H9 (cell line): ENCODE measurements at regions not wholly inside any gene's neighbourhood (a gene's known extent, or its start where the extent isn't known, plus 50 kb on each side); places are given as distances from the start of the nearest gene placed in this dataset.

Experiments
- DNase-seq: peaks from one replicate; pipeline ENCODE4 v3.0.0-alpha.2; 2017
- H2AFZ ChIP-seq: one replicate; pipeline ENCODE4 v1.6.1; 2013; ENCODE audit warnings: mild to moderate bottlenecking, low read length, control low read depth, moderate library complexity
- H2AK5ac ChIP-seq: 2 replicates; pipeline ENCODE4 v1.6.1; 2013; ENCODE audit warnings: low read length, control low read depth, mixed read lengths; ENCODE audit not compliant: insufficient read length
- H2BK120ac ChIP-seq: one replicate; pipeline ENCODE4 v1.6.1; 2013; ENCODE audit warnings: low read depth, mild to moderate bottlenecking, low read length, control low read depth, inconsistent platforms; ENCODE audit not compliant: poor library complexity, severe bottlenecking
- H2BK12ac ChIP-seq: 2 replicates; pipeline ENCODE4 v1.6.1; 2013; ENCODE audit warnings: low read length, control low read depth, mixed read lengths, low read depth; ENCODE audit not compliant: insufficient read length
- H2BK15ac ChIP-seq: 2 replicates; pipeline ENCODE4 v1.6.1; 2013; ENCODE audit warnings: low read depth, low read length, control low read depth
- H2BK20ac ChIP-seq: one replicate; pipeline ENCODE4 v1.6.1; 2013; ENCODE audit warnings: low read depth, mild to moderate bottlenecking, low read length, control low read depth, inconsistent platforms; ENCODE audit not compliant: poor library complexity, severe bottlenecking
- H2BK5ac ChIP-seq: 2 replicates; pipeline ENCODE4 v1.6.1; 2013; ENCODE audit warnings: low read length, control low read depth, mixed read lengths; ENCODE audit not compliant: insufficient read length
- H3K14ac ChIP-seq: 2 replicates; pipeline ENCODE4 v1.6.1; 2013; ENCODE audit warnings: low read length, control low read depth; ENCODE audit not compliant: insufficient read depth
- H3K18ac ChIP-seq: 2 replicates; pipeline ENCODE4 v1.6.1; 2013; ENCODE audit warnings: low read depth, mild to moderate bottlenecking, mixed read lengths, low read length, control low read depth; ENCODE audit not compliant: insufficient read length
- H3K23ac ChIP-seq: 2 replicates; pipeline ENCODE4 v1.6.1; 2013; ENCODE audit warnings: low read length, control low read depth, mixed read lengths, low read depth; ENCODE audit not compliant: insufficient read length
- H3K23me2 ChIP-seq: 2 replicates; pipeline ENCODE4 v1.6.1; 2013; ENCODE audit warnings: low read depth, mild to moderate bottlenecking, mixed read lengths, low read length, control low read depth; ENCODE audit not compliant: insufficient read length, poor library complexity, severe bottlenecking
- H3K27ac ChIP-seq: 2 replicates; pipeline ENCODE4 v1.5.1; 2013; ENCODE audit warnings: low read length, control low read depth, mixed read lengths, low read depth; ENCODE audit not compliant: insufficient read length
- H3K27me3 ChIP-seq: 2 replicates; pipeline ENCODE4 v1.6.1; 2013; ENCODE audit warnings: low read length, control low read depth, inconsistent platforms; ENCODE audit not compliant: insufficient read depth
- H3K4ac ChIP-seq: 2 replicates; pipeline ENCODE4 v1.6.1; 2013; ENCODE audit warnings: low read depth, mild to moderate bottlenecking, control low read depth, inconsistent platforms, low read length, moderate library complexity
- H3K4me1 ChIP-seq: 2 replicates; pipeline ENCODE4 v1.6.1; 2013; ENCODE audit warnings: low read length, control low read depth, inconsistent platforms; ENCODE audit not compliant: insufficient read depth
- H3K4me2 ChIP-seq: 2 replicates; pipeline ENCODE4 v1.6.1; 2013; ENCODE audit warnings: low read length, control low read depth, mixed read lengths; ENCODE audit not compliant: insufficient read length, insufficient read depth
- H3K56ac ChIP-seq: 2 replicates; pipeline ENCODE4 v1.6.1; 2013; ENCODE audit warnings: low read depth, mild to moderate bottlenecking, mixed read lengths, low read length, control low read depth; ENCODE audit not compliant: insufficient read length
- H3K79me1 ChIP-seq: 2 replicates; pipeline ENCODE4 v1.6.1; 2013; ENCODE audit warnings: low read depth, mild to moderate bottlenecking, moderate library complexity, low read length, control low read depth, inconsistent platforms; ENCODE audit not compliant: insufficient read depth, poor library complexity, severe bottlenecking
- H3K79me2 ChIP-seq: 2 replicates; pipeline ENCODE4 v1.6.1; 2013; ENCODE audit warnings: low read length, control low read depth, inconsistent platforms; ENCODE audit not compliant: insufficient read depth
- H3K9ac ChIP-seq: 2 replicates; pipeline ENCODE4 v1.6.1; 2013; ENCODE audit warnings: low read length, control low read depth, mixed read lengths; ENCODE audit not compliant: insufficient read length; ENCODE audit errors: extremely low read depth
- H3K9me3 ChIP-seq: one replicate; pipeline ENCODE4 v1.6.1; 2013; ENCODE audit warnings: low read depth, low read length, inconsistent platforms; ENCODE audit not compliant: control insufficient read depth
- H3T11ph ChIP-seq: one replicate; pipeline ENCODE4 v1.6.1; 2013; ENCODE audit warnings: mild to moderate bottlenecking, low read length, control low read depth, inconsistent platforms
- H4K20me1 ChIP-seq: one replicate; pipeline ENCODE4 v1.6.1; 2013; ENCODE audit not compliant: control insufficient read depth, insufficient read length, insufficient read depth
- H4K5ac ChIP-seq: 2 replicates; pipeline ENCODE4 v1.6.1; 2013; ENCODE audit warnings: low read depth, mild to moderate bottlenecking, mixed read lengths, low read length, control low read depth; ENCODE audit not compliant: insufficient read length
- H4K8ac ChIP-seq: replicated peaks from 2 replicates; pipeline ENCODE4 v1.6.1; 2013; ENCODE audit warnings: low read length, control low read depth, mixed read lengths, low read depth; ENCODE audit not compliant: insufficient read length
- H4K91ac ChIP-seq: 2 replicates; pipeline ENCODE4 v1.6.1; 2013; ENCODE audit warnings: low read depth, mild to moderate bottlenecking, moderate library complexity, mixed read lengths, low read length, control low read depth; ENCODE audit not compliant: insufficient read length
- H3K27ac Mint-ChIP-seq, 3 experiments: 2 replicates in 2 of 3; 3 replicates in 1 of 3; pipeline ENCODE4 v1.8.0; 2020 to 2021; ENCODE audit warnings: mixed read lengths in 3 of 3, mild to moderate bottlenecking in 1 of 3, moderate library complexity in 1 of 3
- H3K27me3 Mint-ChIP-seq: 2 replicates; pipeline ENCODE4 v1.8.0; 2021; ENCODE audit warnings: low read depth, mild to moderate bottlenecking, moderate library complexity, mixed read lengths
- H3K36me3 Mint-ChIP-seq, 3 experiments: 2 replicates in 2 of 3; 3 replicates in 1 of 3; pipeline ENCODE4 v1.8.0; 2020 to 2021; ENCODE audit warnings: low read depth in 3 of 3, mixed read lengths in 3 of 3; ENCODE audit not compliant: insufficient read depth in 1 of 3
- H3K4me1 Mint-ChIP-seq, 2 experiments: 2 replicates each; pipeline ENCODE4 v1.8.0; 2020; ENCODE audit warnings: mixed read lengths in 2 of 2
- H3K4me3 Mint-ChIP-seq, 2 experiments: 2 replicates in 1 of 2; 3 replicates in 1 of 2; pipeline ENCODE4 v1.8.0; 2020 to 2021; ENCODE audit warnings: mild to moderate bottlenecking in 2 of 2, mixed read lengths in 2 of 2, moderate library complexity in 1 of 2
- H3K9me3 Mint-ChIP-seq, 2 experiments: 2 replicates in 1 of 2; 3 replicates in 1 of 2; pipeline ENCODE4 v1.8.0; 2020; ENCODE audit warnings: mild to moderate bottlenecking in 2 of 2, mixed read lengths in 2 of 2, moderate library complexity in 1 of 2
- CTCF ChIP-seq: fragments of 200-600 bp; sonication (generic); conservative IDR thresholded peaks from 3 replicates; pipeline ENCODE4 v1.8.0; 2021; ENCODE audit warnings: antibody characterized with exemption, mild to moderate bottlenecking
- WGBS: extraction: QIAGEN DNeasy Blood & Tissue Kit; methylation state at CpG from one replicate; pipeline ENCODE4 v1.1.7; 2013; ENCODE audit warnings: missing lambda C conversion rate, low lambda C conversion rate, mixed read lengths; ENCODE audit not compliant: insufficient read length; ENCODE audit errors: extremely low coverage; 5-methylcytosine and 5-hydroxymethylcytosine counted together

- H3K9me3 ChIP-seq = no peaks in the 10 kb centered on the region
- TF ChIP-seq CTCF = no peak
- no peak overlapping the region for H2BK12ac ChIP-seq
- H3K14ac ChIP-seq = no peak overlapping the region
- H4K20me1 ChIP-seq = no peaks in the 10 kb centered on the region
- Mint-ChIP-seq H3K4me1 (no peaks in the 10 kb centered on the region), H3K36me3 (no peaks in the 10 kb centered on the region), H3K27me3 (no peaks in the 10 kb centered on the region), H3K27ac (no peak overlapping the region), H3K4me3 (no peak overlapping the region), H3K9me3 (peaks cover 4 to 10% of the 10 kb centered on the region in 2 experiments; a peak in 2 of 5 replicates)
- H3K79me1 ChIP-seq = no peaks in the 10 kb centered on the region
- H3K56ac ChIP-seq = no peak overlapping the region
- H3T11ph ChIP-seq = no peak overlapping the region
- no peak overlapping the region for H4K8ac ChIP-seq
- no peak overlapping the region for H3K27ac ChIP-seq
- H3K18ac ChIP-seq = no peak overlapping the region
- H3K79me2 ChIP-seq = no peaks in the 10 kb centered on the region
- WGBS = no CpG with 5 or more reads among the region's 3 CpGs
- no peak overlapping the region for H3K4me2 ChIP-seq
- no peak overlapping the region for H3K9ac ChIP-seq
- H2BK120ac ChIP-seq = no peak overlapping the region
- H3K23ac ChIP-seq = no peak overlapping the region
- no peaks in the 10 kb centered on the region for H3K23me2 ChIP-seq
- H3K27me3 ChIP-seq = no peaks in the 10 kb centered on the region
- DNase-seq = no peak
- H2AFZ ChIP-seq = no peak overlapping the region
- no peak overlapping the region for H3K4ac ChIP-seq
- no peak overlapping the region for H2BK5ac ChIP-seq
- no peak overlapping the region for H2BK20ac ChIP-seq
- no peak overlapping the region for H4K91ac ChIP-seq
- no peak overlapping the region for H4K5ac ChIP-seq
- H2AK5ac ChIP-seq = no peak overlapping the region
- H3K4me1 ChIP-seq = no peaks in the 10 kb centered on the region
- H2BK15ac ChIP-seq = no peak overlapping the region
These were observed 637.6 kb upstream of the IGFBP3 start for GRCh38 chr7:46558482-46559193.
